ENCODE measurements at regions not wholly inside any gene's neighbourhood (a gene's known extent, or its start where the extent isn't known, plus 50 kb on each side); places are given as distances from the start of the nearest gene placed in this dataset.

DNA sequence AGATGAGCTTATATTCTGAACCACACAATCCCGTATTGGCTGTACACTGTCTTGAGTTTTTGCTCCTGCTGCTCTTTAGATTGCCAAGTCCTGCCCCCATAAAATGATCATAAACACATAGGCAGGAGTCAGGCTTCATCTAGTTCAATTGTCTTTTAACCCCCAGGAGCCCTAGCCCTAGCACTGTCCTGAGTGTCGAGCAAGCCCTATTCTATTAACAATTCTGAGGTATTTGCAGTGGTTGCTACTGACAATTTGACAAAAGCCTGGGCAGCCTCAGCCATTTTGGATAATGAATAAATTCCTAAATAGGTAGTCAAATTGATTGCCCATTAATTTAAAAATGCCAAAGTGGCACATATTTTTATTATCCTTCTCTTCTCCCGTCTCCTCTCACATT is 257.2 kb downstream of the YTHDC2 start:
- Histone ChIP-seq H3K4me3 (no peak overlapping the region), H3K27me3 (no peaks in the 10 kb centered on the region), H3K9me3 (peaks cover 0 to 21% (median 2%) of the 10 kb centered on the region in 4 donors), H3K4me1 (no peaks in the 10 kb centered on the region), H3K27ac (no peak overlapping the region), H3K36me3 (no peaks in the 10 kb centered on the region)
- 47 to 49% methylated on average over 3 of the region's 3 CpGs for WGBS, 2 donors
- DNase-seq (ENCODE audit: low spot score in 2 of 2) = no peak
- TF ChIP-seq, protein P1, sequence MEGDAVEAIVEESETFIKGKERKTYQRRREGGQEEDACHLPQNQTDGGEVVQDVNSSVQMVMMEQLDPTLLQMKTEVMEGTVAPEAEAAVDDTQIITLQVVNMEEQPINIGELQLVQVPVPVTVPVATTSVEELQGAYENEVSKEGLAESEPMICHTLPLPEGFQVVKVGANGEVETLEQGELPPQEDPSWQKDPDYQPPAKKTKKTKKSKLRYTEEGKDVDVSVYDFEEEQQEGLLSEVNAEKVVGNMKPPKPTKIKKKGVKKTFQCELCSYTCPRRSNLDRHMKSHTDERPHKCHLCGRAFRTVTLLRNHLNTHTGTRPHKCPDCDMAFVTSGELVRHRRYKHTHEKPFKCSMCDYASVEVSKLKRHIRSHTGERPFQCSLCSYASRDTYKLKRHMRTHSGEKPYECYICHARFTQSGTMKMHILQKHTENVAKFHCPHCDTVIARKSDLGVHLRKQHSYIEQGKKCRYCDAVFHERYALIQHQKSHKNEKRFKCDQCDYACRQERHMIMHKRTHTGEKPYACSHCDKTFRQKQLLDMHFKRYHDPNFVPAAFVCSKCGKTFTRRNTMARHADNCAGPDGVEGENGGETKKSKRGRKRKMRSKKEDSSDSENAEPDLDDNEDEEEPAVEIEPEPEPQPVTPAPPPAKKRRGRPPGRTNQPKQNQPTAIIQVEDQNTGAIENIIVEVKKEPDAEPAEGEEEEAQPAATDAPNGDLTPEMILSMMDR (IDR thresholded peaks at IDR 0.05) = no peak
- TF ChIP-seq POLR2A (IDR thresholded peaks at IDR 0.05) (no peak), EP300 (IDR thresholded peaks at IDR 0.05) (no peak)

DNA sequence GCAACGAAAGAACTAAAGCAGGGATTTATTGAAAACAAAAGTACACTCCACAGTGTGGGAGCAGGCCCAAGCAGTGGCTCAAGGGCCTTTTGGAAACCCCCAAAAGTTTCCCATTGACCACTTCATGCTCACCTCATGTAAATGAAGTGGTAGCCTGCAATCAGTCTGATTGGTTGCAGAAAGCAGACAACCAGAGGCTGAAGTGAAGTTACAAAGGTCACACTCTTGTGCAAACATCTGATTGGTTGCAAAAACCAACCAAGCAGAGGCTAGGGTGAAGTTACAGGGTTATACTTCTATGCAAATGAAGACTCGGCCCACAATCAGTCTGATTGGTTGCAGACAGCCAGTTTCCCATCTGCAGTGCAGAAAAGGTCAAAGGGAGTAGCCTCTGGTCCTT is 258.0 kb downstream of the YTHDC2 start:
- Histone ChIP-seq H3K27me3 (no peaks in the 10 kb centered on the region), H3K27ac (no peak overlapping the region), H3K4me1 (no peaks in the 10 kb centered on the region), H3K4me3 (no peak overlapping the region), H3K36me3 (no peaks in the 10 kb centered on the region), H3K9me3 (peaks cover 0 to 17% (median 2%) of the 10 kb centered on the region in 4 donors)
- DNase-seq (ENCODE audit: low spot score in 2 of 2) = no peak
- 66 to 78% methylated on average over 2 of the region's 2 CpGs for WGBS, 2 donors
- TF ChIP-seq POLR2A (IDR thresholded peaks at IDR 0.05) (no peak), EP300 (IDR thresholded peaks at IDR 0.05) (no peak)
- TF ChIP-seq, protein P1 (IDR thresholded peaks at IDR 0.05) = no peak

DNA sequence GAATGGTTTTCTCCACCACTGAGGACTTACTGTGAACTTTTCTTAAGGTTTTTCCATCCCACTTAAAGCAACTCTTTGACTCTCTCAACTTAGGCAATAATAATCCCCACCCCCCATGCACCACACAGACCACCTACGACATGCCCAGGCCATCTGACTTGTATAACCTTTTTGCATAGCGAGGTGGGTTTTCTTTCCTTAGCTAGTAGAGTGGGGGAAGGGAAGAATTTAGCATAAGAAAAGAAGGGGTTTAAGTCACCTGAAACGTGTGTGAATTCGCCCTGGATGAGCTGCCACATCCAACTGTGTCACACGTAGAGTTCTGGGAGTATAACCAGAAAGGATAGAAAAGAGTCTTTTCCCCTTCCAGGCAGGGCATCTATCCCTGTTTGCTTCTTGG is 262.7 kb downstream of the YTHDC2 start:
- Histone ChIP-seq H3K36me3 (no peaks in the 10 kb centered on the region), H3K4me1 (no peaks in the 10 kb centered on the region), H3K9me3 (no peaks in the 10 kb centered on the region), H3K4me3 (no peak overlapping the region), H3K27ac (no peak overlapping the region), H3K27me3 (no peaks in the 10 kb centered on the region)
- DNase-seq (ENCODE audit: low spot score in 2 of 2) = no peak
- TF ChIP-seq EP300 (IDR thresholded peaks at IDR 0.05) (no peak), POLR2A (IDR thresholded peaks at IDR 0.05) (no peak)
- TF ChIP-seq, protein P1 (IDR thresholded peaks at IDR 0.05) = no peak
- WGBS, 2 donors = 89 to 90% methylated on average over 5 of the region's 5 CpGs

DNA sequence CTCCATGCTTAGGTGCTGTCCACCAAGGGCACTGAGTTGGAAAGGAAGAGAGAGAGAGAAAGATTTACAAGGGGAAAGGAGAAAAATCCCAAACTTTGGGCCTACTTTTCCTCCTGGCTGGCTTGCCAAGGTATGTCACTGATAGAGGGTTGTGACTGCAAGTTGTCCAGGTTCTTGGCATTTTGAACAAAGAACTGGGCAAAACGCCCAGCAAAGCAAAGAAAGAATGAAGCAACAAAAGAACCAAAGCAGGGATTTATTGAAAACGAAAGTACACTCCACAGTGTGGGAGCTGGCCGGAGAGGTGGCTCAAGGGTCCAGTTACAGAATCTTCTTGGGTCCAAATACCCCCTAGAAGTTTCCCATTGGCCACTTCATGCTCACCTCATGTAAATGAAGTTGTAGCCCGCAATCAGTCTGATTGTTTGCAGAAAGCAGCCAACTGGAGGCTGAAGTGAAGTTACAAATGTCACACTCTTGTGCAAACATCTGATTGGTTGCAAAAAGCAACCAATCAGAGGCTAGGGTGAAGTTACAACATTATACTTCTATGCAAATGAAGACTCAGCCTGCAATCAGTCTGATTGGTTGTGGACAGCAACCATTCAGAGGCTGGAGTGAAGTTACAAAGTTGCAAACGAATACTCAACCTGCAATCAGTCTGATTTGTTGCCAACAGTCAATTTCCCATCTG is 263.5 kb downstream of the YTHDC2 start:
- DNase-seq (ENCODE audit: low spot score in 2 of 2) = no peak
- no peak overlapping the region for H3K4me3 ChIP-seq
- no peak overlapping the region for H3K27ac ChIP-seq
- no peaks in the 10 kb centered on the region for H3K36me3 ChIP-seq
- 62 to 70% methylated on average over 5 of the region's 5 CpGs for WGBS, 2 donors
- no peaks in the 10 kb centered on the region for H3K4me1 ChIP-seq
- no peaks in the 10 kb centered on the region for H3K9me3 ChIP-seq
- TF ChIP-seq EP300 (IDR thresholded peaks at IDR 0.05) (no peak), POLR2A (IDR thresholded peaks at IDR 0.05) (no peak)
- TF ChIP-seq, protein P1 (IDR thresholded peaks at IDR 0.05) = no peak
- H3K27me3 ChIP-seq = no peaks in the 10 kb centered on the region

DNA sequence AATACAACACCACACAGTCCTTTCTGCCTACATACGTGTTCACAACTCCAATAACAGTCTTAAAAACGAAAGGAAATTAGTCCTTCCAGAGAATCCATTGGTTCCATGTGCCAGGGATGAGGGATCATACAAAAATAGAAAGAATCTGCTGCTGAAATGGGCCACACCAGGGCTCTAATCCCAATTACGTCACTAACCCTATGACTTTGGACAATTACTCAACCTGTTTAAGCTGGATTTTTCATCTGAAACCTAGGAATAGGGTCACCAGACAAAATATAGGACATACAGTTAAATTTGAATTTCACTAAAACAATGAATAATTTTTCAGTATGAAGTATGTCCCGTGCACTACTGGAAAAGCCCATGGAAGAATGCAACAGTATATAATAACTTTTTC is 264.7 kb downstream of the YTHDC2 start:
- no peak for DNase-seq (ENCODE audit: low spot score in 2 of 2)
- no peak overlapping the region for H3K27ac ChIP-seq
- H3K4me1 ChIP-seq = no peaks in the 10 kb centered on the region
- TF ChIP-seq EP300 (IDR thresholded peaks at IDR 0.05) (no peak), POLR2A (IDR thresholded peaks at IDR 0.05) (no peak)
- TF ChIP-seq, protein P1 (IDR thresholded peaks at IDR 0.05) = no peak
- no peaks in the 10 kb centered on the region for H3K36me3 ChIP-seq
- 86 to 89% methylated on average over 4 of the region's 4 CpGs for WGBS, 2 donors
- no peaks in the 10 kb centered on the region for H3K9me3 ChIP-seq
- no peak overlapping the region for H3K4me3 ChIP-seq
- H3K27me3 ChIP-seq = no peaks in the 10 kb centered on the region

All from tibial nerve (tissue), 4 donors.